ENCODE measurements at regions not wholly inside any gene's neighbourhood (a gene's known extent, or its start where the extent isn't known, plus 50 kb on each side); places are given as distances from the start of the nearest gene placed in this dataset.
A peak's percentile ranks its signal among the peaks of the same experiment; 100 is the strongest.

- TF ChIP-seq CTCF (IDR thresholded peaks at IDR 0.05) (no peak), POLR2A (IDR thresholded peaks at IDR 0.05) (no peak)
- intact Hi-C loops (cut with DNase I) = no loop called here
- Histone ChIP-seq H3K4me3 (no peak overlapping the region), H3K27me3 (no peaks in the 10 kb centered on the region), H3K27ac (no peak overlapping the region), H3K9me3 (no peaks in the 10 kb centered on the region), H3K4me1 (no peaks in the 10 kb centered on the region), H3K36me3 (replicated peaks in 1 of 2; ENCODE audit: insufficient read depth in 1 of 2, low read depth in 2 of 2) (no peaks in the 10 kb centered on the region)
- WGBS, 2 donors = 70 to 73% methylated on average over 5 to 6 of the region's 6 CpGs
- ATAC-seq (no peak), DNase-seq (no peak)
These were observed 380.8 kb downstream of the BCOR start for GRCh38 chrX:39716802-39717540.

- TF ChIP-seq CTCF (IDR thresholded peaks at IDR 0.05) = no peak
- no peak for TF ChIP-seq POLR2A (IDR thresholded peaks at IDR 0.05)
- ATAC-seq = no peak
- Histone ChIP-seq H3K36me3 (replicated peaks in 1 of 2; ENCODE audit: insufficient read depth in 1 of 2, low read depth in 2 of 2) (no peaks in the 10 kb centered on the region), H3K27me3 (no peaks in the 10 kb centered on the region), H3K4me3 (no peak overlapping the region), H3K27ac (no peak overlapping the region), H3K9me3 (no peaks in the 10 kb centered on the region), H3K4me1 (no peaks in the 10 kb centered on the region)
- WGBS, 2 donors = 73 to 90% methylated on average over 2 of the region's 2 CpGs
- intact Hi-C loops (cut with DNase I) = no loop called here
- no peak for DNase-seq
These were observed 378.8 kb downstream of the BCOR start for GRCh38 chrX:39718981-39719380.

- DNase-seq = no peak
- H3K9me3 ChIP-seq = no peaks in the 10 kb centered on the region
- no peak for ATAC-seq
- TF ChIP-seq POLR2A (IDR thresholded peaks at IDR 0.05) = no peak
- no peak for TF ChIP-seq CTCF (IDR thresholded peaks at IDR 0.05)
- no peaks in the 10 kb centered on the region for H3K4me1 ChIP-seq
- no peaks in the 10 kb centered on the region for H3K36me3 ChIP-seq (replicated peaks in 1 of 2; ENCODE audit: insufficient read depth in 1 of 2, low read depth in 2 of 2)
- no peaks in the 10 kb centered on the region for H3K27me3 ChIP-seq
- H3K27ac ChIP-seq = no peak overlapping the region
- H3K4me3 ChIP-seq = no peak overlapping the region
- intact Hi-C loops (cut with DNase I) = no loop called here
- WGBS, 2 donors = 65 to 89% methylated on average over 1 to 2 of the region's 2 CpGs
These were observed 376.8 kb downstream of the BCOR start for GRCh38 chrX:39720945-39721344.

GRCh38 chrX:39721566-39722279, 376.0 kb downstream of the BCOR start:
- Histone ChIP-seq H3K4me3 (no peak overlapping the region), H3K27ac (peak overlapping the region in 2 of 4 donors; percentile 53 to 57), H3K36me3 (replicated peaks in 1 of 2; ENCODE audit: insufficient read depth in 1 of 2, low read depth in 2 of 2) (no peaks in the 10 kb centered on the region), H3K4me1 (no peaks in the 10 kb centered on the region), H3K9me3 (no peaks in the 10 kb centered on the region), H3K27me3 (no peaks in the 10 kb centered on the region)
- intact Hi-C loops (cut with DNase I) = no loop called here
- peak; percentile 68 for ATAC-seq
- whole genome bisulfite sequencing, 2 donors = 23 to 40% methylated on average over 10 to 12 of the region's 12 CpGs
- TF ChIP-seq CTCF (IDR thresholded peaks at IDR 0.05) (no peak), POLR2A (IDR thresholded peaks at IDR 0.05) (no peak)
- DNase-seq = peak in 1 of 4 donors; percentile 40

Measured in body of pancreas (tissue), 4 donors.